GM19239 (cell line): ENCODE measurements at regions not wholly inside any gene's neighbourhood (a gene's known extent, or its start where the extent isn't known, plus 50 kb on each side); places are given as distances from the start of the nearest gene placed in this dataset.
"Not testable (repeated sequence)": the region's sequence is repeated elsewhere in the genome, so short reads cannot be mapped to it uniquely, and the experiment has no call there.

ENCODE experiments used
- DNase-seq: peaks from one replicate; pipeline ENCODE4 v3.0.0; 2011; ENCODE audit warnings: low spot score; ENCODE audit not compliant: insufficient read length
- FAIRE-seq: peaks from 2 replicates; lab custom pipeline; 2011; peaks lifted over from hg19 to GRCh38; lab: Jason Lieb, UNC

DNA sequence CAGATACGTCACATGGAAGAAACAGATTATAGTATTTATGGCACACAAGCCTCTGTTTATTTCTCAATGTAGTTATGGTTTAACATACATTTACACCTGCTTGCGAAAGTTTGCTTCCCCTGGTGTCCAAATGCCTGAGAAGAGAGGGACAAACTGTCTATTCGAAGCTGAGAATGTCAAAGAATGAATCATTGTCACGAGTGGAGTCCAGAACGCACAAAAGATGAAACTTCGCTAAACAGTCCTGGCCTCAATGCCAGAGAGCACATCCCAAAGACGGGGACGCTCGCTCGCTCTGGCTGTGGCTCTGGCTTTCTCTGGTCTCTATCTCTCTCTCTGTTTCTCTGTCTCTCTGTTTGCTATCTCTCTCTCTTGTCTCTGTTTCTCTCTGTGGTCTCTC lies 298.8 kb downstream of the FOXL1 start:
- DNase-seq (no peak), FAIRE-seq (no peak)

DNA sequence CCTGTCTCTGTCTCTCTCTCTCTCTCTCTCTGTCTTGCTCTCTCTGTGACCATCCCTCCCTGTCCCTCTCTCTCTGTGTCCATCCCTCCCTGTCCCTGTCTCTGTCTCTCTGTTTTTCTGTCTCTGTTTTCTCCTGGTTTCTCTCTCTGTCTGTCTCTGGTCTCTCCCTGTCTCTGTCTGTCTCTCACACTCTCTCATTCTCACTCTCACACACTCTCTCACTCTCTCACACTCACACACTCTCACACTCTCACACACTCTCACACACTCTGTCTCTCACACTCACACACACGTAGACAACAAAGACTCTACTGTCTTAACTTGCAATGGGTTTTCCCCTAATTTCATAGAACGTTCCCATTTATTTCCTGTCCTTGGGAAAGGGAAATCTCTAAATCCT lies 299.5 kb downstream of the FOXL1 start:
- DNase-seq (no peak), FAIRE-seq (no peak)

DNA sequence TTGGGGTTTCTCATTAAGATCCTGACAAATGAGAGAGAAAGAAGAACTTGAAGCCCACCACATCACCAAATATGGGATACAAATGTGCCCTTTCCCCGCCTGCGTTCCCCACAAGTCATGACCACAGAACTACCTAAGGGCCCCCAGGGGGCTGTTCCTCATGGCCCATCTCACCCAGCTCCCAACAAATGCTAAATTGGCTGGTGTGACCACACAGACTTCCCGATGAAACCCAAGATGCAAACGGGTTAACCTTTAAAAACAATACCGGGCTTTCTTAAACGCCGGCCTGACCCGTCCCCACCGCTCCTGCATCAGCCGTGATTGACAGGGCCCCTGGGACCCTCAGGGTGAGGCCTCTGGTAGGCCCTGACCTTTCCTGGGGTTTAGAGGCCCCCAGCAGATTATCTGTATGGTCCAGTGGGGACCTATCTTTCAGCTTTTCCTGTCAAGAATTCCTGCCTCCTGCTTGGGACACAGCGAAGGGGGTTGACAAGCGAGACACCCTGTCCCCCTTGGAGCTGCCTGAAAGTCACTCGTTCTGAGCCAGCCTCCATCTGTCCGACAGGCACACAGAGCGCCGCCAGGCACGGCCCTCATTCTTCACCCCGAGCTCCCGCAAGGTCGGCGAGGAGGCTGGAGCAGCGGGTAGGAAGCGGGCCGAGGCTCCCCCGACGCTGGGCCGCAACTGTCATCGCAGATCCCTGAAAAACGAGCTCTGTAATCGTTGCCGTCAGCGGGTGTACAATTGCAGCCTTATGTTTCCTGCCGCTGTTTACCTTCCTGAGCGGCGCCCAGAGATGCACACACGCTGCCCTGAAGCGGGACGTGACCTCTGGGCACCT lies 300.1 kb downstream of the FOXL1 start:
- FAIRE-seq (no peak), DNase-seq (no peak)

DNA sequence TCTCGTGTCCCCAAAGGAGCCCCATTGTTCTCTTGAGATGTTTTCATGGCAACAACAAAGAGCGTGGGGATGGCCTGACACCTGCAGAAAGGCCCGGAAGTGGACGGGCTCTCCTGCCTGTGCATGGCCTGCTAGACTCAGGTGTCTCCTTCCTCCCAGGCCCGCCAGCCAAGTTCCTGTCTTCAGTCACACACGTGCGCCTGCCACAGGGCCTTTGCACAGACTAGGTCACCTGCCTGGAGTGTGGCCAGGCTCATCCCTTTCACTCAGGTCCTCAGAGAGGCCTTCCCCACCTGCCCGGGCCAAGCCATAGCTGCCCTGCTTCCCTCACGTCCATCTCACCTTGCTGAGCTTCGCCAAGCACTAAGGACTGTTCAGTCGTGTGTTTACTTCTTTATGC lies 300.9 kb downstream of the FOXL1 start:
- DNase-seq = no peak
- no peak for FAIRE-seq

DNA sequence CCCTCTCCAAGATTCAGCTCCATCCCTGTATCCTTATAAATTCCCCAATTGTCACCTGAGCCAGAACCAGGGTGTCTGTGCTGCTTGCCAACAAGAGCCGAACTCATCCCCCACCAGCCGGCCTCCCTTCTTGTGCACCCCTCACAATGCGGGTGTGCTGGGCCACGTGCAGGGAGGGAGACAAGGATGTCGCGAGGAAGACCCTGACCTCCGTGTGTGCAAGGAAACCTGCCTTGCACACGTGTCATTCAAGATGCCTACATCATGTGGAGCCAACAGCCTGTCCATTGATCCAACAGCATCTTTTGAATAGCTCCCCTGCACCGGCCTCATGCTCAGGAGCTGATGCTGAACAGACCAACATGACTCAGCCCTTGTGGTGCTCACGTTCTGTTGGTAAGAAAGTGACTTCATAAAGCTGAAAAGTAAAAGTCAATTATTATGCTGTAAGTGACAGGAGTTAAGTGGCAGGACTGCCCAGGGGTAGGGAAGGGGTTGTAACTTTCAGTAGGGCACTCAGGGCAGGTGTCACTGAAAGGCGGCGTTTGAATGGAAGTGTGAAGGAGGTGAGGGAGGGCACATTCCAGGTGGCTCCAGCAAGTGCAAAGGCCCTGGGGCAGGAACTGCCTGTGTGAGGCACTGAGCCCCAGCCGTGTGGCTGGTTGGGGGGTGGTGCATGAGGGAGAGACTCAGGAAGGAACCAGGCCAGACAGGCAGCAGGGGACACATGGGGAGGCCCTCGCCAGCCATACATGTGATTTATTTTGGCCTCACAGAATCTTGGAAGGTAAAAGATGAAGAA lies 302.2 kb downstream of the FOXL1 start:
- DNase-seq (no peak), FAIRE-seq (no peak)

DNA sequence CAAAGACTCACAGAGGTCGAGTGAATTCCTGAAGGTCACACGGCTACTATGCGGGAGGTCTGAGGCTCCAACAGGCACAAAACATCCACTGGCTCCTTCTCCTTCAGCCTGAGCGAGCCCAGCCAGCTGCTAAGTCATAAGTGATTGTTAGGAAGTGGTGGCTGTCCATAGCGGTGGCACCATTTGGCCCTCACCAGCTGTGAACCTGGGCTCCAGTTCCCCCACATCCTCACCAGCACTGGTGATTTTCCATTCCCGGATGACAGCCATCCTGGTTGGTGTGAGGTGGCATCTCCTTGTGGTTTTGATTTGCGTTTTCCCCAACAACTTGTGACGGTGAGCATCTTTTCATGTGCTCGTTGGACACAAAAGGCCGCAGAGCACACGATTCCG lies 302.8 kb downstream of the FOXL1 start:
- no peak for FAIRE-seq
- DNase-seq = no peak

DNA sequence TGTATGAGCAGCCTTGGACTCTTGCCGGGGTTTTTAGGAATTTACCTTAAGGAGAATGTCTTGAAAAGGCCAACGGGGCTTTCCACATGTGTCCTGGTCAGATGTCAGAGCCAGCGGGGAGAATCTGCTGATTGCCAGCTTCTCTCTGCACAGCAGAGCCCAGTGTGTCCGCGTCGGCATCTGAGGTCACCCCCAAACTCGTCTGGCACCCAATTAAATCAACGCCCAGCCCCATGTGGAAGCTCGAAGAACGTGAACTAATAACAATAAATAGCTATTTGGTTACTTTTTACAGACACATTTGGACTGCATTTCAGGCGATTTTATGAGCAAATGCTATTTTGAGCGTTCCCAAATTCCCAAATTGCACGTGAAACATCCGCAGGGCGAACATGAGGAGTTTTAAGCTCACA lies 303.5 kb downstream of the FOXL1 start:
- FAIRE-seq (no peak), DNase-seq (no peak)

DNA sequence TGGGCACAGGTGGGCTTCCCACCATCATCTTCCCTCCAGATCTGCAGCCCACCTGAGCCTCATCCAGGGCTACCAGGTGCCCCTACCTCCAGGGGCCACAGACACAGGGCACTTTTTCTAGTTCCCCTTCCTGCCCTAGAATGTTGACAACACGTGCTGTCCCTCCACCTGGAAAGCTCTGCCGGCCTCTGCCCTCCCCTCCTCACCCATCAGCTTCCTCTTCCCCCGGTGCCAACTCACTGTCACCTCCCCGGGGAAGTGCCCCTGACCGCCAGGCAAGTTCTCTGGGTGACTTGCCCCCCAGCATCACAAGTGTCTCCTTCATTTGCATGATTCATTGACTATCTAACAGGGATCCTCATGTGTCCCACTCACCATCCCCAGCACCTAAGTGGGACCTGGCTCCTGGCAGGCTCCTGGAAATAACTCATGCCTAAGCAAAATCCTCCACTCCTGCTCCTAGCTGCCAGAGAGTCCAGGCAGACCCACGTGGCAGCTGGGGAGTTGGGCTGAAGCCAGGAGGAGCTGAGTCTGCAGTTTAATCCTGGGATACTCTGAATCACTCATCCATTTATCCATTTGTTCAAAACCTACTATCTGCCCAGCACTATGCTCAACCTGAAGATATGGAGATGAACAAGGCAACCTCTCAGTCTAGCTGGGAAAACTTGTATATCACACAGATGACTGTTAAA lies 304.4 kb downstream of the FOXL1 start:
- FAIRE-seq = no peak
- DNase-seq = no peak

DNA sequence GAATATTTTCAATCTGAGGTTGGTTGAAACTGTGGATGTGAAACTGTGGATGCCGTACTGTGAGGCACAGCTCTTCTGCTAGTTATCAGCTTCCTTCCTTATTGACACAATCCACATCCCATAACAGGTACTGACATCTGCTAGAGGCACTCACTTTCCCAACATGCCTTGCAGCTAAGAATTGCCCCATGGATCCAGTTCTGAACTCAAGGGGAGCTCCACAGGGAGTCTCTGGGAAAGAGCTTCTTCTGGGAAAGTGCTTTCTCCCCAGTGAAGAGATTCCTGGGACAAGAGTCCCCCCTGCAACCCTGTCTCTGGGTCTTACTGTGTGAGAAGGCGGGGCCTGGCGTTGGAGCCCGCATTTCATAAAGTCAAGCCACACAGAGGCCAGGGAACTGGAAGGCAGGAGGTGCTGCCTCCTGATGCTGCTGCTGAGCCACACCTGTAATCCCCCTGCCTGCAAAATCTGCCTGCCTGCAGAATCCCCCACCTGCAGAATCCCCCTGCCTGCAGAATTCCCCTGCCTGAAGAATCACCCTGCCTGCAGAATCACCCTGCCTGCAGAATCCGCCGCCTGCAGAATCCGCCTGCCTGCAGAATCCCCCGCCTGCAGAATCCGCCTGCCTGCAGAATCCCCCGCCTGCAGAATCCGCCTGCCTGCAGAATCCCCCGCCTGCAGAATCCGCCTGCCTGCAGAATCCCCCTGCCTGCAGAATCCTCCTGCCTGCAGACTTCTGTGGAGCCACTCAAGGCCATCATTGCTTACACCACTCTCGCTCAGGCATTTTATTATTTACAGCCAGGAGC lies 305.4 kb downstream of the FOXL1 start:
- DNase-seq (no peak), FAIRE-seq (no peak)

DNA sequence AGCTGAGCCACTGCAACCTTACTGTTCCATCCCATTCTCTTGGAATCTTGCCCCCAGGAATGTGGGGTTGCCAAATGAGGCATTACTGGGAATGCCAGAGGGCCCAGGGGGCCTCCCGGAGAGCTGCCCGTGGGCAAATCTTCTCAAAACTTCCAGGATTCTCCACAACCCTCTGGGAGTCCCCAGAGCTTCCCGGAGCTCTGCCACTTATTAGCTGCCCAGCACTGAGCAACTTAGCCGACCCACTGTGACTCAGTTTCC lies 306.0 kb downstream of the FOXL1 start:
- no peak for FAIRE-seq
- DNase-seq = no peak

DNA sequence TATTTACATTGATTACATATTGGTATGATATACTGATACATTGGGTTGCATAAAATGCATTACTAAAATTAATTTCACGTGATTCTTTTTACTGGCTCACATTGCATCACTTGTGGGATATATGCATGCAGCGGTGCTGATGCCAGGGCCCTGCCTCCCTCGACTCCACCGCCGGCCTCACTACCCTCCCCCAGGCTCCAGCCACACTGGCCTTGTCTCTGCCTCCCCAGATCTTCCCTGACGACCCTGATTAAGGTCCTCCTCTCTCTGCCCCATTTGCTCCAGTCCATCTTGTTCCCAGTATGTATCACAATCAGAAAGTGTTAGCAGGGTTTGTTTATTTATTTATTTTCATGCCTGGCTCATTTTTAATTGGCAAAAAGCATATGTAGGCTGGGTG lies 306.8 kb downstream of the FOXL1 start:
- no peak for FAIRE-seq

DNA sequence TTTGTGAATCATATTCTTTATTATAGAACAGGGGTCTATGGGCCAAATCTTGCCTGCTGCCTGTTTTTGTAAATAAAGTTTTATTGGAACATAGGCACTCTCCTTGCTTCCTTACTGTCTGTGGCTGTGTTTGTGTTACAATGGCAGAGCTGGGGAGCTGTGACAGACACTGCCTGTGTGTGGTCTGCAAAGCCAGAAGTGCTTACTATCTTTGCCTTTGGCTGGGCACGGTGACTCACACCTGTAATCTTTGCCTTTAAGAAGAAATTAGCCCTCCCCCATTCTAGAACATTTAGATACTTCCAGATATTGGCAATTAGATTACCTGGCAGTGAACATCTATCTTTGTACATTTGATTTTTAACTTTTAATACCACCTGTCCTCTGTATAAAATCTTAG lies 308.3 kb downstream of the FOXL1 start:
- DNase-seq = no peak
- FAIRE-seq = no peak

More for the DNA sequence above, 306.8 kb downstream of the FOXL1 start:
- DNase-seq = no peak

DNA sequence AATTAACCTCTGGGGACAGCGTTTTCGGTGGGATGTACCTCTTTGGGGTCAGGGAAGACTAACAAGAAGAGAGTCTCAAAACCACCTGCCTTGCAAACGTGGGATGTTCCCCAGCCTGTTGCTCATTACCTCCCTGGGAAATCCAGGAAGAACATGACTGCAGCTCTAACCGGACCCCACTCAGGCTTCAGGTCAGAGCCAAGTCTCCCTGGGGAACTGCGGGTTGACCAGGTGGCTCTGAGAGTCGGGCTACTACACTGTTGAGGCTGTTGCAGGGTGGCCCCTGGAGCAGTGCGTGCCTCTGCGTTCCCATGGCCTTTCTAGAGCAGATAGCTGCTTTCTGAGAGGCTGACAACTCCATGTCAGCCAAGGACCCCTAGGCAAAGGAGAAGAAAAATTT lies 309.1 kb downstream of the FOXL1 start:
- no peak for FAIRE-seq

DNA sequence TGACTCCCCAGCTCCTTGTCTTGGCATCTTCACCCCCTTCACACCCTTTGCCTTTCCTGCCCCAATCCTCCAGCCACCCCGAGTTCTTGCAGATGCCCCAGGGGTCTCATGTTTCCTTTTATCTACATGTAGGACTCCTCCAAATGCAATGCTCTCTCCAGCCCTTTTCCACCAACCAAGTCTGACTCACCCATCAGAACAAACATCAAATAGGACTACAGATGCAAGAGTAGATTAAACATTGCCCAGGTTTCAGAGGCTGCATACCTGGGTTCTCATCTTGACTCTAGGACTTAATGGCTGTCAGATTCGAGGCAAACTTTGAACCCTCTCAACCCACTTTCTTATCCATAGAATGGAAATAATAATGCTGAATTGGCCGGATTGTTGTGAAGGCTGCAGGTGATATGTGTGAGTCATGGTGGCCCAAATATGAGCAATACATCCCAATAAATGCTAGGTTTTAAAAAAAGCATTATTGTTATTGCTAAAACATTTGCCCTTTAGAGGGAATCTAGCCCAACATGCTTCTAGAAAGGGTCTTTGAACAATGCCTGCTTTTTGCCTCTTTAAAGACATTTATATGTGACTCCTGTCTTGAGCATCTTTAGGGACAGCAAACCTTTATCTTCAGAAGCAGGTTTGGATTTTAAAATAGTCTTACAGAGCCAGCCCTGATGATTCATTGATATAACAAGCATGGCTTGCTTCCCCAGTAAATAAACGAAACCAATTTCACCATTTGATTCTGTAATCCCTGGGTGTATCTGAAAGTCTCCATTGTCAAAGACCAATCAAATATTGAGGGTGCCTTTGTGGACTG lies 310.1 kb downstream of the FOXL1 start:
- no peak for FAIRE-seq
- no peak for DNase-seq

More for the DNA sequence above, 309.1 kb downstream of the FOXL1 start:
- DNase-seq = no peak

DNA sequence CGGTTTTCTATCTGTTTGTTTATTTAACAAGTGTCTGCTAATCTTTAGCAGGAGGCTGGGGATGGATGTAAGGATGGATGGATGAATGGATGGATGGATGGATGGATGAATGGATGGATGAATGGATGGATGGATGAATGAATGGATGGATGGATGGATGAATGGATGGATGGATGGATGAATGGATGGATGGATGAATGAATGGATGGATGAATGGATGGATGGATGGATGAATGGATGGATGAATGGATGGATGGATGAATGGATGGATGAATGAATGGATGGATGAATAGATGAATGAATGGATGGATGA lies 310.7 kb downstream of the FOXL1 start:
- FAIRE-seq = not testable (repeated sequence)

DNA sequence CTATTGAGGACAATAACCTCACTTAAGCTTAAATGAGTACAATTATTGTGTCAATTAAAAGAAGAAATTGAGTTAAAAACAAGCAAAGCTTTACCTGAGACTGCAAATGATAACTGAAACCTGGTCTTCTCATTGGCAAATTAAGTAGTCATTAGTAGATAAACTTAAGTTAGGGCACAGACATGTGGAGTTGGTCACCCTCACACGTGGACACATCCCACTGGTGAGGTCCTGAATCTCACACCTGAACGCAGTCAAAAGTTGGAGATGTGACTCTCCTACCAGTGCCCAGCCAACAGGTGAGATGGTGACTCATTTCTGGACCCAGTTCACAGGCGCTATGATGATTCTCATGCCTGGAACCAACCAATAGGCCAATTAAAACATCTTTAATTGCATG lies 311.6 kb downstream of the FOXL1 start:
- FAIRE-seq (no peak), DNase-seq (no peak)

More for the DNA sequence above, 310.7 kb downstream of the FOXL1 start:
- not testable (repeated sequence) for DNase-seq

DNA sequence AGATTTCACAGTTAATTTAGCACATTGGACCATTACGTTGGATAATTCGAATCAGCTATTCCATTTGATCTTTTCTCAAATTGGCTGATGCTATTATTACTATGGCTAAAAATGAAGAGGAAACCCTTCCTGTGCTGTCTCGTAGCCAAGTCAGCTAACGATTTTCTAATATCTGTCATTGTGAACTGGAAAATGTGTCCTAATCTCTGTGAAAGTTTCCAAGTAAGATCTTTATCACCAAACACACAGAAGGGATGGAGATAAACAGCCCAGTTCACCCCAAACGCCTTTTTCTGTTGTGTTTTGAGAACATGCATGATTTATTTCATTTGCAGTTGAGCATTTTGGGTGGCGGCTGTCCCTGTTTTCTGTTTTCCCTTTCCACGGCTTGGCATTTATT lies 312.8 kb downstream of the FOXL1 start:
- DNase-seq = no peak
- no peak for FAIRE-seq

DNA sequence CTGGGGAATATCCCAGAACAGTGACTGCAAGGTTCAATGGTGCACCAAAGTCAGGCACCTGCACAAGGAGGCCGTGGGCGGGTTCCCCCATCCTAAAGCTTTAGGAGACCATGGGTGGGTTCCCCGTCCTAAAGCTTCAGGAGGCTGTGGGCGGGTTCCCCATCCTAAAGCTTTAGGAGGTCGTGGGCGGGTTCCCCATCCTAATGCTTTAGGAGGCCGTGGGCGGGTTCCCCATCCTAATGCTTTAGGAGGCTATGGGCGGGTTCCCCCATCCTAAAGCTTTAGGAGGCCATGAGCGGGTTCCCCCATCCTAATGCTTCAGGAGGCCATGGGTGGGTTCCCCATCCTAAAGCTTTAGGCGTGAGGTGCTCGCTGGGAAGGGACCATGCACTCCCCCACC lies 313.3 kb downstream of the FOXL1 start:
- DNase-seq (no peak), FAIRE-seq (no peak)

DNA sequence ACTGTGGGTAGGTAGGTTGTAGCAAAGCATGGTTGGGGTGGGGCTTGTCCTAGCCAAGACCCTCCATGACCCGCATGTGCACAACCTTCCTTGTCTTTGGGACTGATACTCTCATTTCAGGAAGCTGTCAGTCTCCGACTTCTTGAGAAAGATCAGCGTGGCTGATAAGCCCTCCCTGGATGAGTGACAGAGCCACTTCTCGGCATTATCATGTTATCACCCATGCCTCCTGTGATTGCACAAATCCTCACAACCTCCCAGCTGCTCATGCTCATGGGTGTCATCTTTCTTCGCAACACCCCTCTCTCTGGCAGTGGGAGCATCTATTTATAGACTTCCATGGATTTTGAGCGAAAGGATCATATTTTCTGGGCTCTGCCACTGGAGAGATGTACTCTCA lies 314.2 kb downstream of the FOXL1 start:
- DNase-seq (no peak), FAIRE-seq (no peak)

DNA sequence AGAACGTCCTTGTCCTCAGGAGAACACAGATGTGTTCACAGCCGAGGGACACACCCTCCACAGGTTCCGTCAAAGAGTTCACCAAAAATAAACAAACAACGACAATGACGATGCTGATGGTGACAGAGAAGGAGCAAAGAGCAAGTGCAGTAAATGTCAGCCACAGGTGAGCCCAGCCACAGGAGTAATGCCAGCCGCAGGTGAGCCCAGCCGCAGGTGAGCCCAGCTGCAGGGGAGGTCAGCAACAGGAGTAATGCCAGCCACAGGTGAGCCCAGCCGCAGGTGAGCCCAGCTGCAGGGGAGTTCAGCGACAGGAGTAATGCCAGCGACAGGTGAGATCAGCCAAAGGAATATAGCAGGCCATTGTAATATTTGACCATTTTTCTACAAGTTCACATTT lies 315.2 kb downstream of the FOXL1 start:
- FAIRE-seq = no peak
- DNase-seq = no peak
